HG02759 (cell line): ENCODE measurements at regions not wholly inside any gene's neighbourhood (a gene's known extent, or its start where the extent isn't known, plus 50 kb on each side); places are given as distances from the start of the nearest gene placed in this dataset.

Experiments
- ATAC-seq: cut with Tn5 transposase; IDR thresholded peaks from one replicate; pipeline ENCODE4 v1.9.1; 2021; ENCODE audit warnings: mild to moderate bottlenecking, moderate library complexity; ENCODE audit not compliant: unreplicated experiment

- no peak for ATAC-seq
Observed at GRCh38 chr16:86103320-86103719, 204.4 kb downstream of the IRF8 start.

DNA sequence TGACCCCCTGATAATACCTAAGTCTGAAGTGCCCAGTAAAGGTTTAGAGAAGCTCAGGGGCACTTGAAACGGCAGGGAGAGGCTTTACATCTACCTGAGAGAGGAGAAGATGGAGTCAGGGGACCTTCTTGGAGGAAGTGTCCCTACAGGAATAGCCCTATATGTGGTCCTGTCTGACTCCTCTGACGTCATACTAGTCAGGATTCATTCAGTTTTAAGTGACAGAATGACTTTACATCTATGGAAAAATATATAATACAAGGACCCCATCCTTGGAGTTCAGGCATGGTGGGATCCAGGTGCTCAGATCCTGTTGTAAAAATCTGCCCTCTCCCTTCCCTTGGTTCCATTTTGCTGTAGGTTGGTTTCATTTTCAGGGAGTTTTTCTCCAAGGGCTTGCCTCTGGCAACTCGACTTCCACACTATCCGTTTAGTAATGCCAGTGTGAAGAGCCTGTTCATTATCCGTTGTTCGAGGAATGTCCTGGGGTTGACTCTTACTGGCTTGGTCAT, 205.6 kb downstream of the IRF8 start:
- no peak for ATAC-seq

GRCh38 chr16:86107215-86107825, 208.4 kb downstream of the IRF8 start:
- no peak for ATAC-seq

- no peak for ATAC-seq
Observed at GRCh38 chr16:86108062-86108461, 209.1 kb downstream of the IRF8 start.

DNA sequence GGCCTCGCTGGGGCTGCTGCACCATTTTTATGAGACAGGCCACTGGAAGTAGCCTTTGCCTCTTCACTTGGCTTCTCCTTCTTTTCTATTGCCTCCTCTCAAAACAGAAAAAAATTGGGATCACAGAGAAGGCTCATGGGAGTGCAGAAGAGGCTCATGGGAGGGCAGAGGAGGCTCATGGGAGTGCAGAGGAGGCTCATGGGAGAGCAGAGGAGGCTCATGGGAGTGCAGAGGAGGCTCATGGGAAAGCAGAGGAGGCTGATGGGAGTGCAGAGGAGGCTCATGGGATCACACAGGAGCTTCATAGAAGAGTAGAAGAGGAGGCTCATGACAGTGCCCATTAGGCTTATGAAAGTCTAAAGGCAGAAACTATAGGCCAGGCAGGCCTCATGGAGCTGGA, 211.2 kb downstream of the IRF8 start:
- ATAC-seq = no peak

- no peak for ATAC-seq
Observed at GRCh38 chr16:86110726-86111125, 211.8 kb downstream of the IRF8 start.

- ATAC-seq = no peak
Observed at GRCh38 chr16:86112178-86112577, 213.2 kb downstream of the IRF8 start.

DNA sequence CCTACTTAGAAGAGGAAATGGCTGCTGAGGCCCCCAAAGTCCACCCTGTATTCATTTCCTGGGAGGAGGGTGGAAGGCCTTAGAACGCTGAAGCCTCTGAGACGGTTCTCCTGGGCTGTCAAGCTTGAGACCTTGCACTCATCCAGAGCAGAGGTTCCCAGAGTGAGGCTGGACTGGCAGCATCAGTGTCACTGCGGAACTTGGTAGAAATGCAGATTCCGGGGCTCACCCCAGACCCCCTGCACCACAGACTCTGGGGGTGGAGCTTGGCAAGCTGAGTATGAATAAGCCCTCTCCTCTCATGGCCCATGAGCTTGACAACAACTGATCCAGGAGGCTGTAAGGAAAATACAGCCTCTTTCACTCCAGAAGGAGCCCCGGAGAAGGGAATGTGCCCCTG, 218.3 kb downstream of the IRF8 start:
- ATAC-seq = no peak

GRCh38 chr16:86117756-86118155, 218.8 kb downstream of the IRF8 start:
- no peak for ATAC-seq

- ATAC-seq = no peak
Observed at GRCh38 chr16:86118467-86119307, 219.7 kb downstream of the IRF8 start.

- no peak for ATAC-seq
Observed at GRCh38 chr16:86120201-86121192, 221.5 kb downstream of the IRF8 start.

GRCh38 chr16:86121374-86122010, 222.5 kb downstream of the IRF8 start:
- ATAC-seq = no peak

GRCh38 chr16:86122681-86123342, 223.8 kb downstream of the IRF8 start:
- ATAC-seq = no peak

DNA sequence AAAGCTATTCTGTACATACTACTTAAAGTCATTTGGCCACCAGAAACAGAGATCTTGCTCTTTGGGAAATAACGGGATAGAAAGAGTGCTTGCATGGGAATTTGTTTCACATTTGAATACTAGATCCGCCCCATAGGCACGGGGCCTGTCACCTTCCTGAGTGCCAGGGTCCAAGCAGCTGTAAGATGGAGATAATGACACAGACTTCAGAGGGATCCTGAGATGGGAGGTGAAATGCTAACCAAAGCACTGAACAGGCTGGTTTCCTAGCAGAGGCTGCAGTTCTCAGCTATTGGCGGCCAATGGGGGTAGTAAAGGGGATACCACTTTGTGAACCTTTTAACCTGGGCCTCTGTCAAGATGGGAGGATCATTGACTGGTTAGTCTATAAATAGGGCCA, 225.4 kb downstream of the IRF8 start:
- no peak for ATAC-seq

DNA sequence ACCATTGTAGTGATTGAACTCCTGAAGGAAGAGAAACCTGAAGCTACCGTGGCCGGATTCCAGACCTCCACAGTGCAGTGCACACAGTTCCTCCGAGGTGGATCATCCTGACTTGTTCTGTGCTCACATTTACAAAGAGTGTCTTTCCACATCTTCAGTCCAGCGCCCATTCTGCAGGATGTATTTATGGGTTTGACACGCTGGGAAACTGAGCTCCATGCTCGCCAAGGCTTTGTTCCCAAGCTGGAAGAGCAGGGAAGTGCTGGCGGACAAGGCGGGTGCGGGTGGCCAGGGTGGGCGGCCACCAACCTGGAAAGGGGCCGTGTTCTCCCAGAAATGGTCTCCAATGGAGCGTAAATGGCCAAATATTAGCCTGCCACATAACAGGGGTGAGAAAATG, 227.9 kb downstream of the IRF8 start:
- no peak for ATAC-seq

GRCh38 chr16:86127366-86127765, 228.4 kb downstream of the IRF8 start:
- ATAC-seq = no peak

DNA sequence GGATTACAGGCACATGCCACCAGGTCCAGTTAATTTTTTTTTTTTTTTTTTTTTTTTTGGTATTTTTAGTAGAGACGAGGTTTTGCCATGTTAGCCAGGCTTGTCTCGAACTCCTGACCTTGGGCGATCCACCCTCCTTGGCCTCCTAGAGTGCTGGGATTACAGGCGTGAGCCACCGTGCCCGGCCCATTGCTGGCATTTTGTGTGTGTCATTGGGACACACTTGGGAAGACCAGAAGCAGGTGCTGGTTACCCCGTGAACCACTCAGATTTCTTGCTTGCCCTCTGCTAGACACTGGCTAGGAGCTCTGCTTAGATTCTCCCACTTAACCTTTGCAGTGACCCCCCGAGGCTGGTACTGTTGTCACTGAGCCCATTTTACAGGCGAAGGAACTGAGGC, 229.3 kb downstream of the IRF8 start:
- no peak for ATAC-seq

- ATAC-seq = no peak
Observed at GRCh38 chr16:86129541-86129940, 230.6 kb downstream of the IRF8 start.

DNA sequence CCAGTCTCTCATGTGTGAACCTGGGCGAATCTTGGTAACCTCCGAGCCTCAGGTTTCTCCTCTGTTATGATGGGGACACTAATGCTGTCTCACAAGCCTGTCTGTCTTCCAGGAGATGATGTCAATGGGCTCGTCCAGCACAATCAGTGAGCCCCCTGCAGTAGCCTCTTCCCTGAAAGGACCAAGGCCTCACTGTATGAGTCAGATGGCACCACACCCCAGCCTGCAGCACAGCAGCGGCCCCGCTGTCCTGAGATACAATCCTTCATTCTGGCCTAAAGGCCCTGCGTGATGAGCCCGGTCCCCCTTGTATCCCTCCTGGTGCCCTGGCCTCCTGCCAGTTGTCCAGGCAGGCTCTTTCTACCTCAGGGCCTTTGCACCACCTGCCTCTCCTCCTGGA, 234.4 kb downstream of the IRF8 start:
- no peak for ATAC-seq

- no peak for ATAC-seq
Observed at GRCh38 chr16:86133847-86134375, 234.9 kb downstream of the IRF8 start.
